GM23338 (cell line): ENCODE measurements at regions not wholly inside any gene's neighbourhood (a gene's known extent, or its start where the extent isn't known, plus 50 kb on each side); places are given as distances from the start of the nearest gene placed in this dataset.

ENCODE experiments used
- ATAC-seq: fragments of 200-7000 bp; cut with Tn5 transposase; 3 replicates; pipeline ENCODE4 v1.9.1; 2020
- DNase-seq: peaks from one replicate; pipeline ENCODE4 v3.0.0-alpha.2; 2015; ENCODE audit warnings: low spot score
- H2AFZ ChIP-seq: fragments of 200-600 bp; sonication (generic); 2 replicates; pipeline ENCODE4 v1.8.0; 2016; ENCODE audit warnings: antibody characterized with exemption, mild to moderate bottlenecking, moderate library complexity
- H3F3A ChIP-seq: fragments of 200-600 bp; sonication (generic); replicated peaks from 2 replicates; pipeline ENCODE4 v1.8.0; 2017; ENCODE audit warnings: antibody characterized with exemption, mixed run types, low read depth
- H3K27ac ChIP-seq: fragments of 200-600 bp; sonication (generic); 2 replicates; pipeline ENCODE4 v1.6.1; 2016; ENCODE audit warnings: low read depth
- H3K27me3 ChIP-seq: fragments of 200-600 bp; sonication (generic); 2 replicates; pipeline ENCODE4 v1.8.0; 2016; ENCODE audit warnings: mild to moderate bottlenecking, mixed run types, moderate library complexity; ENCODE audit not compliant: insufficient read depth
- H3K36me3 ChIP-seq: fragments of 200-600 bp; sonication (generic); 2 replicates; pipeline ENCODE4 v1.8.0; 2016; ENCODE audit warnings: mild to moderate bottlenecking; ENCODE audit not compliant: insufficient read depth
- H3K4me1 ChIP-seq: fragments of 200-600 bp; sonication (generic); 2 replicates; pipeline ENCODE4 v1.8.0; 2016; ENCODE audit warnings: mild to moderate bottlenecking, moderate library complexity; ENCODE audit not compliant: insufficient read depth
- H3K4me2 ChIP-seq: fragments of 200-600 bp; sonication (generic); 2 replicates; pipeline ENCODE4 v1.7.1; 2017; ENCODE audit warnings: mixed run types
- H3K4me3 ChIP-seq: fragments of 200-600 bp; sonication (generic); 2 replicates; pipeline ENCODE4 v1.6.1; 2016; ENCODE audit warnings: mixed run types
- H3K79me2 ChIP-seq: fragments of 200-600 bp; sonication (generic); replicated peaks from 2 replicates; pipeline ENCODE4 v1.8.0; 2017; ENCODE audit warnings: mild to moderate bottlenecking; ENCODE audit not compliant: insufficient read depth
- H3K9me2 ChIP-seq: fragments of 200-600 bp; sonication (generic); 2 replicates; pipeline ENCODE4 v1.8.0; 2017; ENCODE audit not compliant: insufficient read depth
- H4K20me1 ChIP-seq: fragments of 200-600 bp; sonication (generic); replicated peaks from 2 replicates; pipeline ENCODE4 v1.8.0; 2017; ENCODE audit warnings: mild to moderate bottlenecking; ENCODE audit not compliant: insufficient read depth
- H3K27ac Mint-ChIP-seq: 2 replicates; pipeline ENCODE4 v1.8.0; 2020; ENCODE audit warnings: inconsistent platforms, mild to moderate bottlenecking, moderate library complexity, mixed read lengths
- H3K27me3 Mint-ChIP-seq: 3 replicates; pipeline ENCODE4 v1.8.0; 2022; ENCODE audit warnings: low read depth, mild to moderate bottlenecking, moderate library complexity, mixed read lengths, inconsistent platforms; ENCODE audit not compliant: insufficient read depth, poor library complexity
- H3K36me3 Mint-ChIP-seq: 3 replicates; pipeline ENCODE4 v1.8.0; 2021; ENCODE audit warnings: low read depth, mild to moderate bottlenecking, inconsistent platforms, moderate library complexity, mixed read lengths
- H3K4me1 Mint-ChIP-seq: 3 replicates; pipeline ENCODE4 v1.8.0; 2020; ENCODE audit warnings: mild to moderate bottlenecking, inconsistent platforms, mixed read lengths
- H3K4me3 Mint-ChIP-seq: 3 replicates; pipeline ENCODE4 v1.8.0; 2021; ENCODE audit warnings: moderate library complexity, mild to moderate bottlenecking, inconsistent platforms, mixed read lengths
- H3K9me3 Mint-ChIP-seq: 3 replicates; pipeline ENCODE4 v1.8.0; 2020; ENCODE audit warnings: moderate library complexity, mild to moderate bottlenecking, inconsistent platforms, mixed read lengths
- CREB1 ChIP-seq: fragments of 250-450 bp; sonication (Bioruptor Pico); IDR thresholded peaks from 2 replicates; pipeline ENCODE4 v1.5.0; 2020; ENCODE audit warnings: low read depth, mild to moderate bottlenecking, moderate library complexity
- EZH2phosphoT487 ChIP-seq: fragments of 200-600 bp; sonication (generic); IDR thresholded peaks from one replicate; pipeline ENCODE4 v1.8.1; 2018; ENCODE audit warnings: antibody characterized with exemption; ENCODE audit not compliant: unreplicated experiment
- NANOG ChIP-seq: IDR thresholded peaks from 2 replicates; pipeline ENCODE4 v1.6.1; 2016; ENCODE audit warnings: antibody characterized with exemption, borderline replicate concordance
- STAT1 ChIP-seq: IDR thresholded peaks from one replicate; pipeline ENCODE4 v1.6.1; 2016; ENCODE audit warnings: antibody characterized with exemption; ENCODE audit not compliant: unreplicated experiment
- ZNF114 ChIP-seq: fragments of 250-450 bp; sonication (Bioruptor Pico); IDR thresholded peaks from 2 replicates; pipeline ENCODE4 v1.5.0; 2020; ENCODE audit warnings: mild to moderate bottlenecking, moderate library complexity
- TF ChIP-seq, protein P1 (sequence below): fragments of 250-450 bp; sonication (Bioruptor Pico); IDR thresholded peaks from 2 replicates; pipeline ENCODE4 v1.5.0; 2020; ENCODE audit warnings: mild to moderate bottlenecking, moderate library complexity
- TF ChIP-seq, protein P2 (sequence below), 2 experiments: fragments of 200-600 bp in 1 of 2; sonication (generic) in 1 of 2; conservative IDR thresholded peaks; 2 replicates each; pipeline versions ENCODE4 v1.5.1 to v1.6.1; 2016 to 2017; ENCODE audit warnings: antibody characterized with exemption in 2 of 2, low read depth in 2 of 2, mild to moderate bottlenecking in 2 of 2, moderate library complexity in 1 of 2

GRCh38 chr4:26080870-26081628 is 167.0 kb downstream of the SMIM20 start (continued):
- TF ChIP-seq, protein P1, sequence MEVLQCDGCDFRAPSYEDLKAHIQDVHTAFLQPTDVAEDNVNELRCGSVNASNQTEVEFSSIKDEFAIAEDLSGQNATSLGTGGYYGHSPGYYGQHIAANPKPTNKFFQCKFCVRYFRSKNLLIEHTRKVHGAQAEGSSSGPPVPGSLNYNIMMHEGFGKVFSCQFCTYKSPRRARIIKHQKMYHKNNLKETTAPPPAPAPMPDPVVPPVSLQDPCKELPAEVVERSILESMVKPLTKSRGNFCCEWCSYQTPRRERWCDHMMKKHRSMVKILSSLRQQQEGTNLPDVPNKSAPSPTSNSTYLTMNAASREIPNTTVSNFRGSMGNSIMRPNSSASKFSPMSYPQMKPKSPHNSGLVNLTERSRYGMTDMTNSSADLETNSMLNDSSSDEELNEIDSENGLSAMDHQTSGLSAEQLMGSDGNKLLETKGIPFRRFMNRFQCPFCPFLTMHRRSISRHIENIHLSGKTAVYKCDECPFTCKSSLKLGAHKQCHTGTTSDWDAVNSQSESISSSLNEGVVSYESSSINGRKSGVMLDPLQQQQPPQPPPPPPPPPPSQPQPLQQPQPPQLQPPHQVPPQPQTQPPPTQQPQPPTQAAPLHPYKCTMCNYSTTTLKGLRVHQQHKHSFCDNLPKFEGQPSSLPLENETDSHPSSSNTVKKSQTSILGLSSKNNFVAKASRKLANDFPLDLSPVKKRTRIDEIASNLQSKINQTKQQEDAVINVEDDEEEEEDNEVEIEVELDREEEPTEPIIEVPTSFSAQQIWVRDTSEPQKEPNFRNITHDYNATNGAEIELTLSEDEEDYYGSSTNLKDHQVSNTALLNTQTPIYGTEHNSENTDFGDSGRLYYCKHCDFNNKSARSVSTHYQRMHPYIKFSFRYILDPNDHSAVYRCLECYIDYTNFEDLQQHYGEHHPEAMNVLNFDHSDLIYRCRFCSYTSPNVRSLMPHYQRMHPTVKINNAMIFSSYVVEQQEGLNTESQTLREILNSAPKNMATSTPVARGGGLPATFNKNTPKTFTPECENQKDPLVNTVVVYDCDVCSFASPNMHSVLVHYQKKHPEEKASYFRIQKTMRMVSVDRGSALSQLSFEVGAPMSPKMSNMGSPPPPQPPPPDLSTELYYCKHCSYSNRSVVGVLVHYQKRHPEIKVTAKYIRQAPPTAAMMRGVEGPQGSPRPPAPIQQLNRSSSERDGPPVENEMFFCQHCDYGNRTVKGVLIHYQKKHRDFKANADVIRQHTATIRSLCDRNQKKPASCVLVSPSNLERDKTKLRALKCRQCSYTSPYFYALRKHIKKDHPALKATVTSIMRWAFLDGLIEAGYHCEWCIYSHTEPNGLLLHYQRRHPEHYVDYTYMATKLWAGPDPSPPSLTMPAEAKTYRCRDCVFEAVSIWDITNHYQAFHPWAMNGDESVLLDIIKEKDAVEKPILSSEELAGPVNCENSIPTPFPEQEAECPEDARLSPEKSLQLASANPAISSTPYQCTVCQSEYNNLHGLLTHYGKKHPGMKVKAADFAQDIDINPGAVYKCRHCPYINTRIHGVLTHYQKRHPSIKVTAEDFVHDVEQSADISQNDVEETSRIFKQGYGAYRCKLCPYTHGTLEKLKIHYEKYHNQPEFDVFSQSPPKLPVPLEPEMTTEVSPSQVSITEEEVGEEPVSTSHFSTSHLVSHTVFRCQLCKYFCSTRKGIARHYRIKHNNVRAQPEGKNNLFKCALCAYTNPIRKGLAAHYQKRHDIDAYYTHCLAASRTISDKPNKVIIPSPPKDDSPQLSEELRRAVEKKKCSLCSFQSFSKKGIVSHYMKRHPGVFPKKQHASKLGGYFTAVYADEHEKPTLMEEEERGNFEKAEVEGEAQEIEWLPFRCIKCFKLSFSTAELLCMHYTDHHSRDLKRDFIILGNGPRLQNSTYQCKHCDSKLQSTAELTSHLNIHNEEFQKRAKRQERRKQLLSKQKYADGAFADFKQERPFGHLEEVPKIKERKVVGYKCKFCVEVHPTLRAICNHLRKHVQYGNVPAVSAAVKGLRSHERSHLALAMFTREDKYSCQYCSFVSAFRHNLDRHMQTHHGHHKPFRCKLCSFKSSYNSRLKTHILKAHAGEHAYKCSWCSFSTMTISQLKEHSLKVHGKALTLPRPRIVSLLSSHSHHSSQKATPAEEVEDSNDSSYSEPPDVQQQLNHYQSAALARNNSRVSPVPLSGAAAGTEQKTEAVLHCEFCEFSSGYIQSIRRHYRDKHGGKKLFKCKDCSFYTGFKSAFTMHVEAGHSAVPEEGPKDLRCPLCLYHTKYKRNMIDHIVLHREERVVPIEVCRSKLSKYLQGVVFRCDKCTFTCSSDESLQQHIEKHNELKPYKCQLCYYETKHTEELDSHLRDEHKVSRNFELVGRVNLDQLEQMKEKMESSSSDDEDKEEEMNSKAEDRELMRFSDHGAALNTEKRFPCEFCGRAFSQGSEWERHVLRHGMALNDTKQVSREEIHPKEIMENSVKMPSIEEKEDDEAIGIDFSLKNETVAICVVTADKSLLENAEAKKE: no peak
- no peak for TF ChIP-seq ZNF114
- TF ChIP-seq EZH2phosphoT487: no peak
- no peak for TF ChIP-seq NANOG
- TF ChIP-seq STAT1: no peak

DNA sequence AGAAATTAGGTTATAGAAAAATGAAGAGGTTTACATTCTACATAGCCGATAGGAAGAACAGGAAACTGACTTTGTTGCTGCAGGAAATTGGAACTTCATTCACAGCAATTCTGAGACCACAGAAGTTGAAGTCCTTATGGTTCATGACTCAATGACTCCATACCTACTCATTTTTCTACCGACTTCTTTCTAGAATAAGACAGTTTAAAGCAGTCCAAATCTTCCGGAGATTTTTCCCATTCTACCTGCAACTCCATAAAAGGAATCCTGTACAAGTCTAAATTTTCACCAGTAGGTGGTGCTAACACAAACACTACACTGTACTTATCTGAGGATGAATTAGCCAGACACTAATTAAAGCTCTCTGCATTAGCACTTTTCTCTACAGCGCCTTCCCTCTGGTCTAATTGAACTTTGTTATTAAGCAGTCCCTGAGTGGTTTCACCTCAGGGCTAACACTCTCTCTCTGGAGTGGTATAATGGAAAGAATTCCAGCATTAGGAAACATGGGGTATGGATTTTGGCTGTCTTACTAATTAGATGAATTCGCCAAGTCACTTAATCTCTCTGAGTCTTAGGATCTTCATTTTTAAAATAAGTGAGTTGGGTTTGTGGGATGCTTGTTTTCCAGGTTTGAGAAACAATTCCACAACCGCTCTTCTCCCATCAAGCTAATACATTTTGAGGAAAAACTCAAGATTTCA is 167.9 kb downstream of the SMIM20 start:
- H3K27me3 Mint-ChIP-seq: no peaks in the 10 kb centered on the region
- no peak for TF ChIP-seq CREB1
- TF ChIP-seq, protein P2, sequence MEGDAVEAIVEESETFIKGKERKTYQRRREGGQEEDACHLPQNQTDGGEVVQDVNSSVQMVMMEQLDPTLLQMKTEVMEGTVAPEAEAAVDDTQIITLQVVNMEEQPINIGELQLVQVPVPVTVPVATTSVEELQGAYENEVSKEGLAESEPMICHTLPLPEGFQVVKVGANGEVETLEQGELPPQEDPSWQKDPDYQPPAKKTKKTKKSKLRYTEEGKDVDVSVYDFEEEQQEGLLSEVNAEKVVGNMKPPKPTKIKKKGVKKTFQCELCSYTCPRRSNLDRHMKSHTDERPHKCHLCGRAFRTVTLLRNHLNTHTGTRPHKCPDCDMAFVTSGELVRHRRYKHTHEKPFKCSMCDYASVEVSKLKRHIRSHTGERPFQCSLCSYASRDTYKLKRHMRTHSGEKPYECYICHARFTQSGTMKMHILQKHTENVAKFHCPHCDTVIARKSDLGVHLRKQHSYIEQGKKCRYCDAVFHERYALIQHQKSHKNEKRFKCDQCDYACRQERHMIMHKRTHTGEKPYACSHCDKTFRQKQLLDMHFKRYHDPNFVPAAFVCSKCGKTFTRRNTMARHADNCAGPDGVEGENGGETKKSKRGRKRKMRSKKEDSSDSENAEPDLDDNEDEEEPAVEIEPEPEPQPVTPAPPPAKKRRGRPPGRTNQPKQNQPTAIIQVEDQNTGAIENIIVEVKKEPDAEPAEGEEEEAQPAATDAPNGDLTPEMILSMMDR (conservative IDR thresholded peaks at IDR 0.05; ENCODE audit: low read depth in 2 of 2): peak; percentile 71 to 83
- DNase-seq (peak; percentile 84), ATAC-seq (peak; percentile 90)
- Histone ChIP-seq H3K4me2 (no peak overlapping the region), H3K9me2 (0 out of 2 replicates have a peak, but pooled peaks cover 6% of the 10 kb centered on the region), H3K79me2 (no peaks in the 10 kb centered on the region), H3K4me1 (no peaks in the 10 kb centered on the region; the same call in 1 of the 2 replicates), H3K4me3 (no peak overlapping the region), H2AFZ (0 out of 2 replicates have a peak overlapping the region, but pooled peaks have one; percentile 0), H3F3A (no peaks in the 10 kb centered on the region), H3K36me3 (no peaks in the 10 kb centered on the region), H3K27me3 (no peaks in the 10 kb centered on the region), H3K27ac (no peak overlapping the region), H4K20me1 (no peaks in the 10 kb centered on the region)
- no peaks in the 10 kb centered on the region; the same call in 2 of the 3 replicates for H3K9me3 Mint-ChIP-seq
- no peak overlapping the region for H3K4me3 Mint-ChIP-seq
- H3K4me1 Mint-ChIP-seq: peaks cover 11% of the 10 kb centered on the region
- H3K36me3 Mint-ChIP-seq: no peaks in the 10 kb centered on the region; the same call in 2 of the 3 replicates
- no peak overlapping the region for H3K27ac Mint-ChIP-seq
